ENCODE measurements at regions not wholly inside any gene's neighbourhood (a gene's known extent, or its start where the extent isn't known, plus 50 kb on each side); places are given as distances from the start of the nearest gene placed in this dataset.

- Histone ChIP-seq H3K4me1 (peaks cover 0 to 10% (median 4%) of the 10 kb centered on the region in 4 donors), H3K27ac (no peak overlapping the region), H3K27me3 (no peaks in the 10 kb centered on the region), H3K9me3 (no peaks in the 10 kb centered on the region), H3K4me3 (no peak overlapping the region), H3K36me3 (no peaks in the 10 kb centered on the region)
- intact Hi-C loops (cut with DNase I; ENCODE audit: low total_unique reads), result loop anchor here (10.0 kb wide), 1 partner anchor 873 kb away; no protein-coding TSS in a partner anchor
- TF ChIP-seq POLR2AphosphoS5 (IDR thresholded peaks at IDR 0.05) (no peak), EP300 (IDR thresholded peaks at IDR 0.05; ENCODE audit: low read depth) (no peak), POLR2A (IDR thresholded peaks at IDR 0.05) (no peak)
- TF ChIP-seq, protein P1, sequence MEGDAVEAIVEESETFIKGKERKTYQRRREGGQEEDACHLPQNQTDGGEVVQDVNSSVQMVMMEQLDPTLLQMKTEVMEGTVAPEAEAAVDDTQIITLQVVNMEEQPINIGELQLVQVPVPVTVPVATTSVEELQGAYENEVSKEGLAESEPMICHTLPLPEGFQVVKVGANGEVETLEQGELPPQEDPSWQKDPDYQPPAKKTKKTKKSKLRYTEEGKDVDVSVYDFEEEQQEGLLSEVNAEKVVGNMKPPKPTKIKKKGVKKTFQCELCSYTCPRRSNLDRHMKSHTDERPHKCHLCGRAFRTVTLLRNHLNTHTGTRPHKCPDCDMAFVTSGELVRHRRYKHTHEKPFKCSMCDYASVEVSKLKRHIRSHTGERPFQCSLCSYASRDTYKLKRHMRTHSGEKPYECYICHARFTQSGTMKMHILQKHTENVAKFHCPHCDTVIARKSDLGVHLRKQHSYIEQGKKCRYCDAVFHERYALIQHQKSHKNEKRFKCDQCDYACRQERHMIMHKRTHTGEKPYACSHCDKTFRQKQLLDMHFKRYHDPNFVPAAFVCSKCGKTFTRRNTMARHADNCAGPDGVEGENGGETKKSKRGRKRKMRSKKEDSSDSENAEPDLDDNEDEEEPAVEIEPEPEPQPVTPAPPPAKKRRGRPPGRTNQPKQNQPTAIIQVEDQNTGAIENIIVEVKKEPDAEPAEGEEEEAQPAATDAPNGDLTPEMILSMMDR (IDR thresholded peaks at IDR 0.05), result no peak
- in situ Hi-C loops (cut with MboI; ENCODE audit: low pct_ligation_motif_present in 1 of 4, low pct_unique_long_range_greater_than_20kb in 1 of 4, low sequenced_read_pairs in 3 of 4), result loop anchor here (10.0 to 25.0 kb wide), 3 partner anchors 310 to 873 kb away; no protein-coding TSS in a partner anchor
- DNase-seq, result no peak
- 59% methylated on average over 4 of the region's 4 CpGs; no CpG with 5 or more reads in 1 of the 2 donors for WGBS, 2 donors (ENCODE audit: low coverage in 1 of 2)
Measured at GRCh38 chr3:71951842-71952241, 166.9 kb upstream of the PROK2 start.

GRCh38 chr3:71951361-71951760, 166.4 kb upstream of the PROK2 start:
- intact Hi-C loops (cut with DNase I; ENCODE audit: low total_unique reads) (loop anchor here (10.0 kb wide), 1 partner anchor 873 kb away; no protein-coding TSS in a partner anchor), in situ Hi-C loops (cut with MboI; ENCODE audit: low pct_ligation_motif_present in 1 of 4, low pct_unique_long_range_greater_than_20kb in 1 of 4, low sequenced_read_pairs in 3 of 4) (loop anchor here (10.0 to 25.0 kb wide), 3 partner anchors 311 to 873 kb away; no protein-coding TSS in a partner anchor)
- H3K9me3 ChIP-seq, result no peaks in the 10 kb centered on the region
- H3K27me3 ChIP-seq, result no peaks in the 10 kb centered on the region
- H3K36me3 ChIP-seq, result no peaks in the 10 kb centered on the region
- 59 to 90% methylated on average over 3 to 4 of the region's 4 CpGs for WGBS, 2 donors (ENCODE audit: low coverage in 1 of 2)
- DNase-seq, result no peak
- H3K27ac ChIP-seq, result no peak overlapping the region
- peaks cover 0 to 10% (median 4%) of the 10 kb centered on the region in 4 donors for H3K4me1 ChIP-seq
- TF ChIP-seq POLR2A (IDR thresholded peaks at IDR 0.05) (no peak), EP300 (IDR thresholded peaks at IDR 0.05; ENCODE audit: low read depth) (no peak), POLR2AphosphoS5 (IDR thresholded peaks at IDR 0.05) (no peak)
- TF ChIP-seq, protein P1 (IDR thresholded peaks at IDR 0.05), result no peak
- no peak overlapping the region for H3K4me3 ChIP-seq

DNA sequence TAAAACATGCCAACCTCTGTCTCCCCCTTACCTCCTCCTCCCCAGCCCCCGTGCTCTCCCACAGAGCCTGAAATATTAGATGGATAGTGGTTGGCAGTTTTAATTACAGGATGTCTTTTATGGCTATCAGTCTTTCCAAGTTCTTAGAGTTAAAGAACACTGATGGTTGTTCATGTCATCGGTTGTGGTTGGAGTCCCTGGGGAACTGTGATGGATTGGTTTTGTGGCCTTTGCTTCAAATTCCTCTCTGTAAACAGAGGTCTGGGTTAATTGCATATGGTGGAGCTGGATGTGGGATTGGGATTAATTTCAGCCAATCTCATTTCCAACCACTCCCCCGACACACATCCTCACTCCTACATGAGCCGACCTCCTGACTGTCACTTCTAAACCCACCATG, 164.5 kb upstream of the PROK2 start:
- H3K9me3 ChIP-seq, result no peaks in the 10 kb centered on the region
- in situ Hi-C loops (cut with MboI; ENCODE audit: low pct_ligation_motif_present in 1 of 4, low pct_unique_long_range_greater_than_20kb in 1 of 4, low sequenced_read_pairs in 3 of 4) (loop anchor here in 1 of 4 donors (25.0 kb wide), 1 partner anchor 1138 kb away; no protein-coding TSS in a partner anchor), intact Hi-C loops (cut with DNase I; ENCODE audit: low total_unique reads) (no loop called here)
- H3K27me3 ChIP-seq, result no peaks in the 10 kb centered on the region
- no peaks in the 10 kb centered on the region for H3K4me1 ChIP-seq
- TF ChIP-seq POLR2AphosphoS5 (IDR thresholded peaks at IDR 0.05) (no peak), EP300 (IDR thresholded peaks at IDR 0.05; ENCODE audit: low read depth) (no peak), POLR2A (IDR thresholded peaks at IDR 0.05) (no peak)
- TF ChIP-seq, protein P1 (IDR thresholded peaks at IDR 0.05), result no peak
- H3K4me3 ChIP-seq, result no peak overlapping the region
- H3K27ac ChIP-seq, result no peak overlapping the region
- 83 to 85% methylated on average over 3 to 4 of the region's 4 CpGs for WGBS, 2 donors (ENCODE audit: low coverage in 1 of 2)
- no peak for DNase-seq
- H3K36me3 ChIP-seq, result no peaks in the 10 kb centered on the region

- Histone ChIP-seq H3K27me3 (no peaks in the 10 kb centered on the region), H3K4me1 (no peaks in the 10 kb centered on the region), H3K36me3 (no peaks in the 10 kb centered on the region), H3K9me3 (no peaks in the 10 kb centered on the region), H3K4me3 (no peak overlapping the region), H3K27ac (no peak overlapping the region)
- DNase-seq, result no peak
- in situ Hi-C loops (cut with MboI; ENCODE audit: low pct_ligation_motif_present in 1 of 4, low pct_unique_long_range_greater_than_20kb in 1 of 4, low sequenced_read_pairs in 3 of 4), result loop anchor here in 1 of 4 donors (25.0 kb wide), 1 partner anchor 1143 kb away; no protein-coding TSS in a partner anchor
- TF ChIP-seq POLR2AphosphoS5 (IDR thresholded peaks at IDR 0.05) (no peak), POLR2A (IDR thresholded peaks at IDR 0.05) (no peak), EP300 (IDR thresholded peaks at IDR 0.05; ENCODE audit: low read depth) (no peak)
- TF ChIP-seq, protein P1 (IDR thresholded peaks at IDR 0.05), result no peak
- 82 to 93% methylated on average over 2 to 5 of the region's 5 CpGs for WGBS, 2 donors (ENCODE audit: low coverage in 1 of 2)
- intact Hi-C loops (cut with DNase I; ENCODE audit: low total_unique reads), result no loop called here
Measured at GRCh38 chr3:71944482-71945065, 159.6 kb upstream of the PROK2 start.

Measured in transverse colon (tissue), 4 donors.